ENCODE measurements at regions not wholly inside any gene's neighbourhood (a gene's known extent, or its start where the extent isn't known, plus 50 kb on each side); places are given as distances from the start of the nearest gene placed in this dataset.
"Not testable (repeated sequence)": the region's sequence is repeated elsewhere in the genome, so short reads cannot be mapped to it uniquely, and the experiment has no call there.

DNA sequence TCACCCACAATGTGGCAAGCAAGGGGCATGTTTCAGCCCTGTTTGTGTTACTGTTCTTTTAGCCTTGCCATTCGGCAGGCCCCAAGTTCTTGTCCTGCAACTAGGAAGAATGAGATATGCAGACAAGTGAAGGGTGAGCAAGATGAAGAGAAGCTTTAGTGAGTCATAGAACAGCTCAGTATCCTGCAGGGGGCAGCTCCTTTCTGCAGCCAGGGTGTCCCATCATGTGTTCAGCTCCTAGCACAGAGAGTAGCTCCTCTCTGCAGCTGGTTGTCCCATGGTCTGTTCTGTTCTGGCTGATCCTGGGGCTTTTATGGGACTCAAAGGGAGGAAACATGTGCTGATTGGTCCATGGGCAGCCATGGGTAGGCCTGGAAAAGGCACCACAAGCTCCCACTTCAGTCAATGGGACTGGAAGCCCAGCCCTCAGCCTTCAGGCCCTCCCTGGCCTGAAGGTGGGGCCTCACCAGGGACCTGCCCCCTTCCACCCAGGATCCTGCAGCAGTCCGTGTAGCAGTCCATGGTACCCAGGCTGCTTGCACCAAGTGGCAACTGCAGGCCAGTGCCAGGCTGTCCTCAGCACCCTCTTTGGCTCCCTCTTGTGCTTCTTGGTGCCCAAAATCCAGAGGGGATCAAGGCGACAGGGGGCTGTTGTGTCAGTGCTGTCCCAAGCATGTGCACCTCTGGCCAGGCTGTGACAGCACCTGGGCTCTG, 326.4 kb downstream of the NR4A2 start:
- no peak for DNase-seq (ENCODE audit: low read depth)

DNA sequence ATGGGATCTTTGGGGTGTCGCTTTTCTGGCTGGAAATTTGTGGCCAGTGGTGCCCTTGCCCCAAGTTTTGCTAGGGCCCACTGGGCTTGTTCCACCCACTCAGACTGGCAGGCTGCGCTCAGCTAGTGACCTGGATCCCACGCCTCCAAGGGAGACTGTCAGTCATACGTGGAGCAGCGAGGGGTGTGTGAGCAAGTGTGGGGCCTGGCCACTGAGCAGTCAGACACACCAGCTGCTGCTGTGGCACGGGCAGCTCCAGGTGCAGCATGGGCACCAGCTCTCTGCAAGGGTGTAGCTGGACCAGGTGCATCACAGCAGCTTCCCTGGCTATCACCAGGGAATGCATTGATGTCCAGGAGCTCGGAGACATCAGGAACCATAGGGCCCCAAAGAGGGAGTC, 327.0 kb downstream of the NR4A2 start:
- DNase-seq (ENCODE audit: low read depth): no peak

DNA sequence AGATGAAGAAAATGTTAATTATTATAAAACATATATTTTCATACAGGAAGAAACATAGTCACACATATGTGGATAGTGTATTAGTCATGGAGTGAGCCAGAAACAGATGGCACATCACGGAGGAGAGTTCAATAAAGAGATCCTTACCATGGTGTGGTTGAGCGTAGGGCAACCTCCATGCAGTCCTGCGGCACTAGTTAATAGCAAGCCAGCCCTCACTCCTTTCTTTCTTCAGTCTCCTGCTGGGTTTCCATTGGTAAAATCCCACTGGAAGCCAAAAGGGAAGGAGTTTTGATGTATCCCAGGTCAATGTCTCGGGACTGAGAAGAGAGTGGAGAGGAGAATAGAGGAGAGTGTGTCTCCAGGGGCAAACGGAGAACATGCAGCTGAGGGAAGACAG, 328.1 kb downstream of the NR4A2 start:
- no peak for DNase-seq (ENCODE audit: low read depth)

DNA sequence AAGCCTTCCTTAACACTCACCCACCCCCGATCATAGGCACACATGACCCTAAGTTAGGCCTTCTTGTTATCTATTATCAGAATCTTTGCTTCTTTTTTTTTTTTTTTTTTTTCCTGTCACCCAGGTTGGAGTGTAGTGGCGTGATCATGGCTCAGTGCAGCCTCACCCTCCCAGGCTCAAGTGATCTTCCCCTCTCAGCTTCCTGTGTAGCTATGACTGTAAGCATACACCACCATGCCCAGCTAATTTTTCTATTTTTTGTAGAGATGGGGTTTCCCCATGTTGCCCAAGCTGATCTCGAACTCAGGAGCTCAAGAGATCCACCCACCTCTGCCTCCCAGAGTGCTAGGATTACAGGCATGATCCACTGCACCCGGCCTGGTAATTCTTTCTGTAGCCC, 328.7 kb downstream of the NR4A2 start:
- no peak for DNase-seq (ENCODE audit: low read depth)

DNA sequence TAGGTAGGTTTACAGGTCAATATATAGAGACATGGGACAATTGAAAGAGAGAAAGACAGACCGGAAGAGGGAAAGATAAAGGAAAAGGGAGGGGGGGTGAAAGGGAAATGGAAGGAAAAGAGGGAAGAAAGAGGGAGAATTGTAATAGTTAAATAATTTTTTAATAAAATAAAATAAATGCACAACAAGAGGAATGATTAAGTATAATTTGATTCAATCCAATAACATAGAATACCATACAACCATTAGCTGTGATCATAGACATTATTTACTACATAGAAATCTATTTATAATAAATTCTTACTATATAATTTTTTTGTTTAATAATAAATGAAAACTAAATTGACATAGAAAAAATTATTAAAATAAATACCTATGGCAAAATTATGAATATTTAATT, 330.7 kb downstream of the NR4A2 start:
- DNase-seq (ENCODE audit: low read depth): no peak

DNA sequence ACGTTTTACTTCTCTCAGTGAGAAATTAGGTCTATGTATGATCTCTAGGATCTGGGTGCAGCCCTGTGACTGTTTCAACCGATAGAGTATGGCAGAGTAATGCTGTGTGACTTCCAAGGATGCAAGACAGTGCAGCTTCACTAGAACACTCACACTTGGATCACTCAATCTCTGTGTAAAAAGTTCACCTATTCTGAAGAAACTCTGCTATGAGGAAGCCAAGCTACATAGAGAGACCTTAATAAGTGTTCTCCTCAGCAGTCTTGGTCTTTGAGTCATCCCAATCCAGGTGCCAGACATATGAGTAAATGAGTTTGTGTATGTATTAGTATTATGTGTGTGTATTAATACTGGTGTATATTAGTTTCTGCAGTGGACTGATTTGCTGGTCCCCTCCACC, 335.0 kb downstream of the NR4A2 start:
- no peak for DNase-seq (ENCODE audit: low read depth)

DNA sequence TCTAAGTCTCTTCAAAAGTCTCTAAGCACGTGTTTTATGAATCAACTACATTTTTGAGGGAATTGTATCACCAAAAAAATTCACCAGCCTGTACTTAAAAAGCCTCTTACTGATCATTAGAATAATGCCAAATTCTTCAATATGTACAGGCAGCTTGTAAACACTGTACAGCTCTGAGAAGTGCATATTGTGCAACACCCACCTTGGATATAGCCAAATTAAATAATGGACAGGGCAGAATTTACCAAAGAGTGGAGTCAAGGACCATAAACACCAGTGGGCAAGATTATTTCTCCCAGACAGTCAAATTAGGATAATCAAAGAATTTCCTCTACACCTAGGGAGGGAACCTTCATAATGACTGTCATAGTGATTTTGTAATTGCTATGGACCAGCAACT, 338.2 kb downstream of the NR4A2 start:
- DNase-seq (ENCODE audit: low read depth): no peak

DNA sequence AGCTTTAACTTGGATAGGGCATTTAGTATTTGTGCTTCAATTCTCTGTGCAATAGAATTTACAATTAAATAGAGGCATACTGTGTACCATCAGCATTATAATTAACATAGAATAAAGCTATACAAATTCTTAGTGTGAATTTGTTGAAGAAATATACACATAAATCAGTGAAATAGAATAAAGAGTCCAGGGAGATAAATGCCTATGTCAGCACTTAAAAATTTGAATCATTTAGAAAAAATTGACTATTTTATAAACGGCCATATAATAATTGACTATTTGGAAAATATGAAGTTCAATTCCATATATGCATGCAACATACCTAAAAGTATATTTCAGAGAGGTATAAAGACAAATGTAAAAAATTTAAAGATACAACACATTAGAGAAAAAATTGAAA, 348.7 kb downstream of the NR4A2 start:
- no peak for DNase-seq (ENCODE audit: low read depth)

DNA sequence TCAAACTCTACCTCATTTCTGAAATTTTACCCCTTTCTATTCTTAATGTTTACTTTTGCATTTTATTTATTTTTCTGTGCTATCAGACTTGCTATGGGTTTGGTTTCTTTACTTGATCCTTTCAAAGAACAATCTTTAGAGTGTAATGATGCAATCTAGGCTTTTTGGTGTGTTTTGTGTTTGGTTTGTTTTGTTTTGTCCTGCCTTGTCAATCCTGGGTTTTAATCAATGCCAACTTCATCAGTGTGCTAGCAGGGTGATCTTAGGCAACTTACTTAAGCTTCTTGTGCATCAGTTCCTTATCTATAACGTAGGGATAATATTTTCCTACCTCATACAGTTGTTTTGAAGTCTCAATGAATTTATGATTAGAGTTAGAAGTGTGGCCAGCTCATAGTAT, 350.4 kb downstream of the NR4A2 start:
- DNase-seq (ENCODE audit: low read depth): no peak

DNA sequence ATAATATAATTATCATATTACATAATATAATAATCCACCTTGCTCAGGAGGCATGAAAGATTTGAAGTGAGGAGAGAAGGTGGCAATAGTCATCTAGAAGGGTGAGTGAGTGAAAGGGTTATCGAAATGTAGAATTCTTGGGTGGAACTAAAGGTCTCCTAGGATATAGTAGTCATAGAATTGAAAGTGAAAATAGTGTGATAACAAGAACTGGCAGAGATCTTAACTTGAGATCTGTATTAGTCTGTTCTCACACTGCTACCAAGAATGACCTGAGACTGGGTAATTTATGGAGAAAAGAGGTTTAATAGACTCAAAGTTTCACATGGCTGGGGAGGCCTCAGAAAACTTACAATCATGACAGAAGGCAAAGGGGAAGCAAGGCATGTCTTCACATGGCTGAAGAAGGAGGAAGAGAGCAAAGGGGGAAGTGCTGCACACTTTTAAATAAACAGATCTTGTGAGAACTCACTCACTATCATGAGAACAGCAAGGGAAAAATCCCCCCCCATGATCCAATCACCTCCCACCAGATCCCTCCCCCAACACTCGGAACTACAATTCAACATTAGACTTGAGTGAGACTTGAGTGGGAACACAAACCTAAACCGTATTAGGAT, 351.5 kb downstream of the NR4A2 start:
- DNase-seq (ENCODE audit: low read depth): no peak

DNA sequence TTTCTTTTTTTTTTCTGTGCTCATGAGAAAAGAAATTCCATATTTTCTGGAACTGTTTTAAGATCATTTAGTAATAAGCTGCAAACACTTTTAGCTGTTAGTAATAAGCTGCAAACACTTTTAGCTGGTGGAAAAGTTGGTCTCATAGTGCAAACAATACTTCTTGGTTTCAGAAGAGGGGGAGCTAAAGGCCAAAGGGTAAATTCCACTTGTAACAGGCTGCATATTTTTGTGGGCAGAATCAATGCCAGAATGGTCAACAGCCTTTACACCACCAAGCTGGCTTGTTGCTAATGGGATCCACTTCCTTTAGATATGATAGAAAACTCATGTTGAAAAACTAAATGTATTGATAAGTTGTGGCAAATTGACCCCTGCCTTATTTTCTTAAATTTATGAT, 356.8 kb downstream of the NR4A2 start:
- DNase-seq (ENCODE audit: low read depth): peak; percentile 30

DNA sequence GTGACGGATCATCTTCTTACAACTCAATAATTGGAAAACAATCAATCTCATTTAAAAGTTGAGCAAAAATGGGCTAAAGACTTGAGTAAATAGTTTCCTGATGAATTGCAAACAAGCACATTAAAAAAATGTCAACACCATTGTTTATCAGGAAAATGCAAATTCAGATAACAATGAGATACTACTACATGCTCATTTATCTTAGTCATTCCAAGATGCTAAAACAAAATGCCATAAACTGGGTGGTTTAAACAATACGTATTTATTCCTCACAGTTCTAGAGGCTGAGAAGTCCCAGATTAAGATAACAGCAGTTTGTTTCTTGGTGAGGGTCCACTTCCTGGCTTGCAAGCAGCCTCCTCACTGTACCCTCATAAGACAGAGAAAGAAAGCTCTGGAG, 359.6 kb downstream of the NR4A2 start:
- no peak for DNase-seq (ENCODE audit: low read depth)

DNA sequence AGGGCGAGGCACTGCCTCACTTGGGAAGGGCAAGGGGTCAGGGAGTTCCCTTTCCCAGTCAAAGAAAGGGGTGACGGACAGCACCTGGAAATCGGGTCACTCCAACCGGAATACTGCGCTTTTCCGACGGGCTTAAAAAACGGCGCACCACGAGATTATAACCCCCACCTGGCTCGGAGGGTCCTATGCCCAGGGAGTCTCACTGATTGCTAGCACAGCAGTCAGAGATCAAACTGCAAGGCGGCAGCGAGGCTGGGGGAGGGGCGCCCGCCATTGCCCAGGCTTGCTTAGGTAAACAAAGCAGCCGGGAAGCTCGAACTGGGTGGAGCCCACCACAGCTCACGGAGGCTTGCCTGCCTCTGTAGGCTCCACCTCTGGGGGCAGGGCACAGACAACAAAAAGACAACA, 366.5 kb downstream of the NR4A2 start:
- not testable (repeated sequence) for DNase-seq (ENCODE audit: low read depth)

DNA sequence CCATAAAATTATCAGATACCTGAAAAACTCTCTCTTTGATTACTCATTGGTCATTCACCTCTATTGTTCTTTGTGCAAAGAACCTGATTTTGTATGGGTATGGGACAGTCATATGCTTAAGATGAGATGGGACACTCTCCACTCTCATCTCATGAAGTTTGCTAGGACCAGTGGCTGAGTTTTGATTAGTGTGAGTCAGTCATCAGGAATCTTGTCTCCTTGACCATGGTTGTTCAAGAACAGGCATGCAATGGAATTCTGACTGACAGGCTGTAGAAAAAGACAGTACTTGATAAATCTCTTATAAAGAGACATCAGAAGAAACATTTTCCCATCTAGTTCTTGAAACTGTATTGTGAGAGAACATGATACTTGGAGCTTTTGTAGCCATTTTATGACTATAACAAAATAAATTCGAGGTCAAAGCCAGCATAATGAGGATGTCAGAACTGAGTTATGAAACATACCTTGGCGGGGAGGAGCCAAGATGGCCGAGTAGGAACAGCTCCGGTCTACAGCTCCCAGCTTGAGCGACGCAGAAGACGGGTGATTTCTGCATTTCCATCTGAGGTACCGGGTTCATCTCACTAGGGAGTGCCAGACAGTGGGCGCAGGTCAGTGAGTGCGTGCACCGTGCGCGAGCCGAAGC, 367.0 kb downstream of the NR4A2 start:
- no peak for DNase-seq (ENCODE audit: low read depth)

DNA sequence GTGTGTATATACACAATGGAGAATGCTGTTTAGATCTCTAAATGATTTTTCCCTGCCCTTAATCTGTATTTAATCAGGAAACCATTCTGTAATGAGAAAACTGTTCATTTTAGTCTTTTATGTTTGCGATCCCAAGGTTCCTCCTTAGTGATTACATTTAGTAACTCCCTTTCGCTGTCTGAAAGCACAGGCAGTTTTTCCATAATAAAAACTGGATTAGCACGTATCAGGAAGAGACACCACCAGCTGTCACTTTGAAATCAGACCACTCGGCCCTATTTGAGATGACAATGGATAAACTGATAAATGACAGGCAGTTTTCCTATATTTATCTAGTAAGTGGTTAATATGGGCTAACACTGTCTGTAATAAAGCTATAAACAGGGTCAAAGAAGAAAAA, 370.9 kb downstream of the NR4A2 start:
- no peak for DNase-seq (ENCODE audit: low read depth)

DNA sequence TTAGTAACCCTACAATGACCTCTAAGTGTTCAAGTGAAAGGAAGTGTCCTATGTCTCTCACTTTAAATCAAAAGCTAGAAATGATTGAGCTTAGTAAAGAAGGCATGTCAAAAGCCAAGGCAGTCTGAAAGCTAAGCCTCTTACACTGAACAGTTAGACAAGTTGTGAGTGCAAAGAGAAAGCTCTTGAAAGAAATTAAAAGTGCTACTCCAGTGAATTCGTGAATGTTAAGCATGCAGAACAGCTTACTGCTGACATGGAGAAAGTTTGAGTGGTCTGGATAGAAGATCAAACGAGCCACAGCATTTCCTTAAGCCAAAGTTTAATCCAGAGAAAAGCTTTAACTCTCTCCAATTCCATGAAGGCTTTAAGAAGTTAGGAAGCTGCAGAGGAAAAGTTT, 373.7 kb downstream of the NR4A2 start:
- DNase-seq (ENCODE audit: low read depth): no peak

DNA sequence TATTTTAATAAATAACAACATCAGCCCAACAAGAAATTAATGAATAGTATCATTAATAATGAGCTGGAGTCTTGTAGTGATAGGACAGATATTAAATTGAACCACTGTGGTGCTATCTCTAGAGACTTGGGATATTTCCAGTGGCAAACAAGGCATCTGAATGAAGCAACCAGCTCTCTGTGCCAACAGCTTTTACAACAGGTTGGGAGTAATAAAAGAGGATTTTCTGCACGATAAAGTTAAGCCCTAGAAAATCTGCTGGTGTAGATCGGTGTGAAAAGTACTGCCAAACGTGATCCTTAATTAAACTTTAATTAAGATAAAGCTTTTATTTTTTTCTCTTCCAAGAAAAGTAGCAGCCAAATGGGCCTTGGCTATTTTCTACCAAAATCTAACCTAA, 385.5 kb downstream of the NR4A2 start:
- DNase-seq (ENCODE audit: low read depth): no peak

DNA sequence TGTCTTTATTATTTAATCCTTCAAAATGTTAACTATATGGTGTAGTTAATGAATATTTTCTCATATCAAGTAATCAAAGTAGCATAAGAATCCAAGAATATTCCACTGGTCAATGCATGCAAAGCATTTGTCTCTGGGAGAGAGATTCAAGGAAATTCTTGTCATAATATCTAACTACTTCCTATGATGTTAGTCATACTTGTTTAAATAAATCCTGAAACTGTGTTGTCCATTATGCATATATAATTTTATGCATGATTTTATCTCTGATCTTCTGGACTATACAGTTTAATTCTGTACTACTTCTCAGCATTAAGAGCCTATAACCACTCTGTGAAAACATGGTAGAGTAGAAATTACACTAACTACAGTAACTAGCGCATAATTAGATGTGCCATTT, 388.3 kb downstream of the NR4A2 start:
- no peak for DNase-seq (ENCODE audit: low read depth)

DNA sequence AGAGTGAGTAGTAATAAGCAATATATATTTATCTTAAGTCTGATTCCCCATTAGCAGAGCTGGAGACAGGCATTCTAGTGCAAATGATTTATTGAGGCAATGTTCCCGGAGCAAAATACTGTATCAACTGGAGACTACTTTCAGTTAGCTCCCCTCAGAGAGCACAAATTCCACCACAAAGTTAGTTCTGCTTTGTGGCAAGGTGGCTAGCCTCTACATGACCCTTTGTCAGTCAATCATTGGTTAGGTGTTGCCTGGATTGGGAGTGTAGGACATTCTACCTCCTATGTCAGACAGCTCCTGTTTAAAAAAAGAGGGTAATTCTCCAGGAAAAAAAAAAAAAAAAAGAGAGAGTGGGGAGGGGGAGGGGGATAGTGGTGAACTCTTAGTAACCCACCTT, 402.2 kb downstream of the NR4A2 start:
- no peak for DNase-seq (ENCODE audit: low read depth)

DNA sequence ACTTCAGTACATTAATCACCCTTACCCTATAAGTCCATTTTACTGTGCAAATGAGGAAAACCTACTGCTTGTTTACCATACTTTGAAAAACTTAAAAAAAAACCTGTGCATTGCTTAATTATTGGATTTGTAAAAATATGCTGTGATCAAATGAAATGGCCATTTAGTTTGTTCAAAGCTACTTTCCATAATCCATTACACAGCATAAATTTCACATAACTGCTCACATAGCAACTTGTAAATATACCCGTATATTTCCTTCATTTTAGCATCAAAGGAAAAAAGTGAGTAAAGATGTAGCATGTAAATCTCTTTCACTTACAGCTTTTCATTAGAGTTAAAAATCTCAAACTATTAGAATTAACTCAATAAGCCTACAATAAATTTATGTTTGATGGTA, 415.1 kb downstream of the NR4A2 start:
- no peak for DNase-seq (ENCODE audit: low read depth)

DNA sequence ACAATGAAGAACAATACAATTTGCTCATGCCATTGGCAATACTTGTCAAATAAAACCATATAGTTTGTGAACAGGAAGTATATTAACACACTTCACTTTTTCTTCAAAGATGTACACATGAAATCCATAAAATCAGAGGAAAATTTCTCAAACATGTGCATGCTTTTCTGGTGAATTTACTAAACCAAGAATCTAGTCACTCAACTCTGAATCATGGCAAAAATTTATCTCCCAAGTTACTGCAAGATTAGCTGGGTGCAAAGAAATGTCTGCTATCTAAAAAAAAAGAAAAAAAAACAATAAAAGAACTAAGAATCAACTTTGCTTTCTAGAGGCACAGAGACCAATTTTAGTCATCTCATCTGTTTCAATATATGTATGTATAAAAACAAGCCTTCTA, 419.2 kb downstream of the NR4A2 start:
- DNase-seq (ENCODE audit: low read depth): no peak

DNA sequence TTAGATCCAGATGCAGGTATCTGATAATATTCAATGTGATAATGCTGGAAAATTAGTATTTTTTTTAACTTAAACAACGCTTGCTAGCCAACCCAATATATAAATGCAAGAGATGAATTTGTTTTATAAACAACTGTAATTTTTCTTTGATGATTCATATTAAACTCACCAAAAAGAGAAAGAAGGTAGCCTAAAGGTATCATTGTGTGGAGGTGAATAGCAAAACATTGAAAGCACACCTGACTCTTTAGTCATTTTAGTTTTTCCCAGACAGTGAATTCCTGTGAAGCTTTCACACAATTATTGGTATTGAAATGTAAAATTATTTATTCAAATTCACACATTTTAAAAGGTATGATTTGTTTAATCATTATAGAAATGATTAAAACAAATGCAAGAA, 424.0 kb downstream of the NR4A2 start:
- DNase-seq (ENCODE audit: low read depth): no peak

DNA sequence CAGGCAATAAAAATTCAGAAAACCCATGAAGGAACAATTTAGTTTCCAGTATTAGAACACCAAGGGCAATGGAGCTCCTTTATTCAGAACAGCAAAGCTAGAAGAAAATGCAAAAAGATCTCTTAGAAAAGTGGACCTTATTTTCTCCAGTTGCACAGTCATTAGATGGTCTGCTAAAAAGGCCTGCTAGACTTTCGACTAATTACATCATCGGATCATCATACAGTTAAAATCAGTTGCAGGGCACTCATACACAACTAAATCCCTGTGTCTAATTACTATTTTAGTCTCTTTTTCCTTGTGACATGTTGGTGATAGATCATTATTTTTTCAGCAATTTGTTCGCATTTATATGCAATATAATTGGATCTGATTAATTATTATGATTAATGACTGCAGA, 425.3 kb downstream of the NR4A2 start:
- DNase-seq (ENCODE audit: low read depth): no peak

DNA sequence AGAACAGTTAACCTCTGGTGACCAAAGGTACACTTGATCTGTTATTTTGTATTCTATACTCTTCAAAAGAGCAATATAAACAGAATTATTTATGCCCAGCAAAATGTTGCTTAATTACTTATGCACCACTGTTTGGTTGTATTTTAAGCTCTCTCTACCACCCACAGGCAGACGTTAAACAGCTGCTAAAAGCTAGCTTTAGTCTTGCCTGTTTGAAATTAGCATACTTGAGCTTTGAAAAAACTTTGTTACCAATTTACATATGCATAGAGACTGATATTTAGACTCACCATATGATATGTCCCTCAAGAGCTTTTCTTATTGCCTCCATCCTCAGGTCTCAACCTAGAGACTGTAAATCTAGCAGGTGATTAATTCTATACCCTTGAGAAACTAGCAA, 426.9 kb downstream of the NR4A2 start:
- no peak for DNase-seq (ENCODE audit: low read depth)

All from fibroblast of gingiva (primary cell).